ENCODE measurements at regions not wholly inside any gene's neighbourhood (a gene's known extent, or its start where the extent isn't known, plus 50 kb on each side); places are given as distances from the start of the nearest gene placed in this dataset.
"Not testable (repeated sequence)": the region's sequence is repeated elsewhere in the genome, so short reads cannot be mapped to it uniquely, and the experiment has no call there.

DNA sequence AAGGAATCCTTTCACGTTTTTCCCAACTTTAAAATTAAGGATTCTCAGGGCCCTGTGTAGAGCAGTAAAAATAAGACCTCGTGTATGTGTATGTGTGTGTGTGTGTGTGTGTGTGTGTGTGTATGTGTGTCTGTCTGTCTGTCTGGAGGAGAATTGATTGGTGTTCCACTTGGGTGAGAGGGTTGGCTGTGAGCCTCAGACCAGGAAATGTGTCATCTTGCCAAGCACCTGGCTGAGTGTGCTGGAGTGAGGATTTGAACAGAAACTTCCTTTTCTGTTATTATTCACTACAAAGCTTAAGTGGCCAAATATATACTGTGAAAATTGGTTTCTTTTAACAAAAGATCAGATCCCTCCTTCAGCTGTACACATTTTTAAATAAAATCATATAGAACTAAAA, 103.6 kb upstream of the NUDT6 start:
- not testable (repeated sequence) for DNase-seq (ENCODE audit: low read depth)

DNA sequence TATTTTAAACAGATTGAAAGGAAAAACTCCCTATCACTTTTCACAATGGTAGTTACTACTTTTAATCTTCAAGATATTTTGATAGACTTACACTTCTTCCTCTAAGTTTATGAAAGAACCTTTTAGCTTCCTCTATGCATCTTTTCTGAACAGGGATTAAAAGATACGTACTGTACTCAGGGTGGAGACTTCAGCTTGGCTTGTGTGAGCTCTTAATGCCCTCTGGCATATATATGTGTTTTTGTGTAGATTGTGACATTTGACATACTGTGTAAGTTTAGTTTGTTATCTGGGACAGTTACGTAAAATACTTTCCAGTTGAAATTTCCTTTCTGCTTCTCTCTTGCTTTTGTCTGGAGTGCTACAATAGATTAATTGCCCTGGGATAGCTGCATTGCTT, 109.3 kb upstream of the NUDT6 start:
- no peak for DNase-seq (ENCODE audit: low read depth)

DNA sequence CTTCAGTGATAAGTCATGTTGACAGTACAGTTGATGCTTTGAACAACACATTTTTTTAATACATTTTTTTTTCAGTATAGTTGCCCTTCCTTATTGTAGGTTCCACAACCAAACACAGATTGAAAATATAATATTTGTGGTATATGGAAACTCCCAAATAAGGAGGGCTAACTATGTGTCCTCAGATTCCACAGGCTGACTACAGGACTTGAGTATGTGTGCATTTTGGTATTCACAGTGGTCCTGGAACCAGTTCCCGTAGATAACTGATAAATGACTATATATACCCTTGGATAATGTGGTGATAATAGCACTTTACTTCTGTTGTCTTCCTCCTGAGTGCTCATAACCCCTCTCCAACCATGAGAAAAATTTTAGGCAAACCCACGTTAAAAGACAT, 111.6 kb upstream of the NUDT6 start:
- DNase-seq (ENCODE audit: low read depth), result no peak

DNA sequence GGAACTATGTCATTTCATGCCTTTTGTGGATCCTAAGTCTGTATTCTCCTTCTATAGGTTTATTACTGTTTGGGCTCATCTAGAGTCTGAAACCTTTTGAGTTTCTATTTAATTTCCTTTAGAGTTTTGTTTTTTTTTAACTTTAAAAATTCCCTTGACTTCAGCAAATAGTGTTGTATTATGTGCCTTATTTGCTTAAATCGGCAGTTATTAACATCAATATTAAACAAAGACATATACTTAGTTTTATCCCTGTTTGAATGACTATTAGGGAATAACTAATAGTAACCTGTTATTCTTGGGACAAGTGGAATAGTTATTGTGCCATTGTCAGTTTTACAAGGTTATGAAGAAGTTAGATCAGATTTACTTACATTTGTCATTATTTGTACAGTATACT, 112.8 kb upstream of the NUDT6 start:
- DNase-seq (ENCODE audit: low read depth), result no peak

DNA sequence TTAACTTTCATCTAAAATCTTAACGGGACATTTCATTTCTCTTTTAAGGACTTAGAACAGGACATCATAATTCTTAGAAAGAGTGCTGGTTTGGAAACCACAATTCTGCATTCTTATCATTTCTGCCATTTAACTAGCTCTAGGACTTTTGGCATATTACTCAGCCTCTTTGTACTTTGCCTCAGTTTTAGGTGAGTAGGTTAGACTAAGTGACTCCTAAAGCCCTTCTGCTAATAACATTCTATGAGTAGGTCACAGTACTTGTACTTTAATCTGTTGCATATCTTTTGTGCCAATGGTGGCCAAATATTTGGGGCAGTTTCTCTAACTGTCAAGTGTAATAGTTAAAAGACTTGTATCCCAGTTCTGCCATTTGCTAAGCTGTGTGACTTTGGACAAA, 115.4 kb upstream of the NUDT6 start:
- no peak for DNase-seq (ENCODE audit: low read depth)

DNA sequence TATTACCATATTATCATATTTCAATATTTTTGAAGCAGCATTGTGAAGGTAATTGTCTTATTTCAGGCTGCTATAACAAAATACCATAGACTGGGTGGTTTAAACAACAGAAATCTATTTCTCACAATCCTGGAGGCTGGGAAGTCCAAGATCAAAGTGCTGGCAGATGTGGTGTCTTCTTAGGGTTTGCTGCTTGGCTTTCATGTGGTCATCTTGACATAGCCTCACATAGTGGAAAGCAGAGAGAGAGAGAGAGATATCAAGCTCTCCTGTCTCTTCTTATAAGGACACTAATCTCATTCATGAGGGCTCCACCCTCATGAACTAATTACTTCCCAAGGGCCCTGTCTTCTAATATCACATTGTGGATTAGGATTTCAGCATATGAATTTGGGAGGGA, 119.7 kb upstream of the NUDT6 start:
- no peak for DNase-seq (ENCODE audit: low read depth)

DNA sequence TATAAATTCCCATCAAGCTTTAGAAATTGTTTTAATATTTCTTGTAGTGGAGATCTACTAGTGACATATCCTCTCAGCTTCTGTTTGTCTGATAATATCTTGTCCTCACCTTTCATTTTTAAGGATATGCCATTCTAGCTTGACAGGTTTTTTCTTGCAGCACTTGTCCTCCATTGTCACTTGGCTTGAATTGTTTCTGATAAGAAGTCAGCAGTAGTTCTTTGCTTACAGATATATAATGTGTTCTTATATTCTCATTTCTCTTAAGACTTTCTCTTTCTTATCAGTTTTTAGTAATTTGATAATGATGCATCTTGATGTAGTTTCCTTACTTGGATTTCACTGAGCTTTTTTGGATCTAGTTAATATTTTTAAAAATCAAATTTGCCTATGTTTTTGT, 120.6 kb upstream of the NUDT6 start:
- no peak for DNase-seq (ENCODE audit: low read depth)

DNA sequence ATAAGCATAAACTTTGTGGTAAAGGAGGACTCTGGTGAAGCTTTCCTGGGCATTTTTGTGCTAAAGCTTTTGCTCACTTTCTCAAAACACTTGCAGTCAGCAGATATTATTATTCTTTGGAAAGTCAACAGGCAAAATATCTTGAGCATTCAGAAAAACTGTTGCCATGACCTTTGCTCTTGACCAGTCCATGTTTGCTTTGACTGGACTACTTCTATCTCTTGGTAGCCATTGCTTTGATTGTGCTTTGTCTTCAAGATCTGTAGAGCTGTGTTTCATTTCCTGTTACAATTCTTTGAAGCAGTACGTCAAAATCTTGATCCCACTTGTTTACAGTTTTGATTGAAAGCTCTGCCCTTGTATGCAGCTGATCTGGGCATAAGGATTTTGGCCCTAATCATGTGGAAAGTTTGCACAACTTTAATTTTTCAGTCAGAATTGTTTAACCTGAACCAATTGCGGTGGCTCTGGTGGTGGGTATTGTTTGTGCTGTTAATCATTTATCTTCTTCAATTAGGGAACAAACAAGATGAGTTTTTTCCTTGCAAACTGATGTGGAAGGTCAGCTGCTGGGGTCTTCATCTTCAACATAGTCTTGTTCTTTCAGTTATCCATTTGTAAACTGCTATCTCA, 121.5 kb upstream of the NUDT6 start:
- DNase-seq (ENCODE audit: low read depth), result no peak

DNA sequence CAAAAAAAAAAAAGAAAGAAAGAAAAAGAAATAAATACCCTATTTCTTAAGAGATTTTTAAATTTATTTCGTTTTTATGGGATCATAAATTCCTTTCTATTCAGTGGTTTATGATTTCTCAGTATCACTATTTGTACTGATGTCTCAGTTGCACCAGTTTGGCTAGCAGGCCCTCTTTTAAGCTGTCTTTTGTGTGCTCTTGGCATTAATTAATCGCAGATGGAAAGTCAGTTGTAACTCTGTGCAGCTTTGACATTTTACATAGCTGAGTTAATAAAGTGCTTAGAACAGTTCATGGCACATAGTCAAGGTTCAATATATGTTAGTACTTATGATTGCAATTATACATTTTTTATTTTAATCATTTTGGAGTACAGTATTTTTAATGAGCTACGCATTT, 123.7 kb upstream of the NUDT6 start:
- DNase-seq (ENCODE audit: low read depth), result peak; percentile 4

DNA sequence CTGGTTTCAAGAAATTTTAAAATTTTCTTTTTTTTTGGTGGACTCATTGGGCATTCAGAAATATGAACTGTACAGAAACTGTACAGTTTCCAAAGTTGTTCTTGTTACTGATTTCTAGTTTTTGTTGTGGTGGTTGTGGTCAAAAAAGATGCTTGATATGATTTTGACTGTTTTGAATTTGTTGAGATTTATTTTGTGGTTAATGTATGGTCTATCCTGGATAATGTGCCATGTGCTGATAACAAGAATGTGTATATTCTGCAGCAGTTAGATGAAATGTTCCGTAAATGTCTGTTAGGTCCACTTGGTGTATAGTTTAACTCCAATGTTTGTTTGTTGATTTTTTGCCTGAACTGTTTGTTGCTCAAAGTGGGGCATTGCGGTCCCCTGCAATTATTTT, 127.6 kb upstream of the NUDT6 start:
- no peak for DNase-seq (ENCODE audit: low read depth)

DNA sequence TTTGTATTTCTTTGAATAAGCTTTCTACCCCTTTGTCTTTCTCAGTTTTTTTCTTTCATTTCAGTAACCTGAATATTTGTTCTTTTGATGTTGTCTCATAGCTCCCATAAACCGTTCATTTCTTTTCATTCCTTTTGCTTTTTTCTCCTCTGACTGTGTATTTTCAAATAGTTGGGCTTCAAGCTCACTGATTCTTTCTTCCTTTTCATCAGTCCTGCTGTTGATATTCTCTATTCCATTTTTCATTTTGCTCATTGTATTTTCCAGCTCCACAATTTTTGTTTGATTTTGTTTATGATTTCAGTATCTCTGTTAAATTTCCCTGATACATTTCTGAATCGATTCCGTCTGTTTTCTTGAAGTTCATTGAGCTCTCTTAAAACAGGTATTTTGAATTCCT, 129.6 kb upstream of the NUDT6 start:
- no peak for DNase-seq (ENCODE audit: low read depth)

DNA sequence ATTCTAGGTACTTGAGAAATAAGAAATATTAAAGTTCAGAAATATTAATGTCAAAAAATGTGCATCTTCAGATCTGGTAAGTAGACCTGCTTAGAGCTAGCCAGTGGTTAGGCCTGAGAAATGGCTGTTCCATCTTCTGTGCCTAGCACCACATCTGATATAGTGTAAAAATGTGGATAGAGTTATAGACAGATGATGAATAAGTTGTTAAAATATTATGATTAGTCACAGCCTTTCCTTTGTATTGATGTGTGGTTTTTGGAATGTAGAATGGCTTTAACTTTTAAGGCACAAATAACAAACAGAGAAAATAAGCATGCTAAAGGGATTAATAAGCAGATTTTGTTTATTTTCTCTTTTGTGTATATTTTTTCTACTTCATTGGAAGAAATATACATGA, 133.5 kb upstream of the NUDT6 start:
- peak; percentile 3 for DNase-seq (ENCODE audit: low read depth)

DNA sequence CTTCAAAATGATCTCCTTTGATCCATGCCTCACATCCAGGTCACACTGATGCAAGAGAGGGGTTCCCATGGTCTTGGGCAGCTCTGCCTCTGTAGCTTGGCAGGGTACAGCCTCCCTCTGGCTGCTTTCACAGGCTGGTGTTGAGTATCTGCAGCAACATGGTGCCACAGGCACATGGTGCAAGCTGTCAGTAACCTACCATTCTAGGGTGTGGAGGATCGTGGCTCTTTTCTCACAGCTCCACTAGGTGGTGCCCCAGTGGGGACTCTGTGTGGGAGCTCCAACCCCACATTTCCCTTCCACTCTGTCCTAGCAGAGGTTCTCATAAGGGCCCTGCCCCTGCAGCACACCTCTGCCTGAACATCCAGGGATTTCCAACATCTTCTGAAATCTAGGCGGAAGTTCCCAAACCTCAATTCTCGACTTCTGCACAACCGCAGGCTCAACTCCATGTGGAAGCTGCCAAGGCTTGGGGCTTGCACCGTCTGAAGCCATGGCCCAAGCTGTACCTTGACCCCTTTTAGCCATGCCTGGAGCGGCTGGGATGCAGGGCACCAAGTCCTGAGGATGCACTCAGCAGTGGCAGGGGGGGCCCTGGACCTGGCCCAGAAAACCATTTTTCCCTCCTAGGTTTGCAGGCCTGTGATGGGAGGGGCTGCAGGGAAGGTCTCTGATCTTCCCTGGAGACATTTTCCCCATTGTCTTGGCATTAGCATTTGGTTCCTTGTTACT, 137.8 kb upstream of the NUDT6 start:
- no peak for DNase-seq (ENCODE audit: low read depth)

DNA sequence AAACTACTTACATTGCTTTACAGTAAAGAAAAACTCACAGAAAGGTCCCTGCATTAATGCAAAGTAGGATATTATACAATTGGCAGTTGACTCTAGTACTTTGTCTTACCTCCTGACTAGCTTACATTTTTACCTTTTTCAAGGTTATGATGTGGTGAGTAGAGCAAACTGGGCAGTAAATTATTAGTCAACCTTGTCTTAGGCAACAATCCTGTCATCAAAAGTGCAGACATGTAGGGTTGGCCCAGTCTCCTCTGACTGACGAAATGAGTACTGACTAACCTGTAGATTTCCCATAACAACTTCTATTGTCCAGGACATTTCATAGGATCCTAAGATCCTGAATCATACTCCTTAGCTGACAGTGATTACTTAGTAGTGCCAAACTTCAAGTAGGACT, 142.0 kb upstream of the NUDT6 start:
- peak; percentile 15 for DNase-seq (ENCODE audit: low read depth)

DNA sequence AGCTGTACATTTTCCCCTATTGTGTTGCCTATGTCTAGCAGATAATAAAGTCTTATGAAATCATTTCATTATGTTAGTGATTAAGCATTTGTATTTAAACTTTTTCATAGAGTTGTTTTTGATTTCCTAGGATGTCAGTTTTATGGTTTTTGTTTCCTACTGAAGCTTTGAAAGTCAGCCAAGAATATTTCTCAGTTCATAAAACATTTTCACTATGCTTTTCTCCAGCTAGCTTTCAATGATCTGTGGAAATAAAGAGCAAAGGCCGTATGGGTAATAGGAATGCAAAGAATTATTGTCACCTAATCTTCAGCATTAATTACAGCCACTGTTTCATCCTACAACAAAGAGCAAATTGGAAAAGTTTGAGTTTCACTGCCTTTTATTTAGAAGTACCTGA, 145.7 kb upstream of the NUDT6 start:
- DNase-seq (ENCODE audit: low read depth), result peak; percentile 12

DNA sequence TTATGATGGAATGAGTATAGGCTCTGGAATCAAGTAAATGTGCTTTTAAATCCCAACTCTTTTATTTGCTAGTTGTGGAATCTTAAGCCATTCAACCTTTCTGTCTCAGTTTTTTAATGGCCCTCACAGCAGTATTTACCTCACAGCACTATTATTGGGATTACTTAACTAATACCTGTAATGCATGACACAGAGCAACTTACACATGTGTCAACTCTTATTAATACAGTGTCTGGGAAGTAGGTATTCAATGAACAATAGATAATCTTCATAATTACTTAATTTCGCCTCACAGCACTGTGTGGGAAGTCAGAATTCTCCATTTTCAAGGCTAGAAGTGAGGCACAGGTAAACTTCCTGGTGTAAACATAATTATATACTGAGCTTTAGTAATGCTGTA, 149.7 kb upstream of the NUDT6 start:
- DNase-seq (ENCODE audit: low read depth), result no peak

DNA sequence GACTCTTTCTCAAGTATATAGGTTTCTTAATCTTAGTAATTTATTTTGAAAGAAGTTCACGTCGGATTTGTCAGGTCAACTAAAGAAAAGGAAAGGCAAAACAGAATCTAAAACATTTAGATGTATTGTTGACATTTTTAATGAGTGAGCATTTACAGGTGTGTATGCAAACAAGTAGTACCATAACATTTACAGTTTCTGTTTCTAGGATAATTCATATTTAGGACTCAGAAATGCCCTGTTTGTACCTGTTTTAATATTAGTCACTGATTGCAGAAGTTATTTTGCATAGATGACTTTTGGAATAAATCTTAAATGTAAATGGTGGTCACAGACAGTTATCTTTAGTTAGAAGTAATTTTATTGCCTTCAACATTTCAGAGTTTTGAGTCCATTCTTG, 151.3 kb upstream of the NUDT6 start:
- DNase-seq (ENCODE audit: low read depth), result no peak

DNA sequence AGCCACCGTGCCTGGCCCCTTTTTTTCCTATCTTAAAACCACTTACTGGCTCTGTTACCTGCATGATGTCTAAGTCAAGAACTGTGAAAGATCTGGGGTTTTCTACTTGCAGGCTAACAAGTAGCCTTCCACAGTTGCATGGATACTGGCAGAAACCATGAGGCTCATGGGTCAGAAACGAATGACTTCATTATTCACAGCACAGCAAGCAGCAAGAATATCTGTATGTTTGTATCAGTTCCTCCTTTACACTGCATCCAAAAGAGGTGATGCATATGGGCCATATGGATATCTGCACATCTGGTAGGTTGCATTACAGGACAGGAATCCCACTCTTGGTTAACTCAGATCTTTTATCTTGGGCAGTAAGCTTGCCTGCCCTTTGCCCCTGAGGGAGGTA, 154.9 kb upstream of the NUDT6 start:
- DNase-seq (ENCODE audit: low read depth), result no peak

DNA sequence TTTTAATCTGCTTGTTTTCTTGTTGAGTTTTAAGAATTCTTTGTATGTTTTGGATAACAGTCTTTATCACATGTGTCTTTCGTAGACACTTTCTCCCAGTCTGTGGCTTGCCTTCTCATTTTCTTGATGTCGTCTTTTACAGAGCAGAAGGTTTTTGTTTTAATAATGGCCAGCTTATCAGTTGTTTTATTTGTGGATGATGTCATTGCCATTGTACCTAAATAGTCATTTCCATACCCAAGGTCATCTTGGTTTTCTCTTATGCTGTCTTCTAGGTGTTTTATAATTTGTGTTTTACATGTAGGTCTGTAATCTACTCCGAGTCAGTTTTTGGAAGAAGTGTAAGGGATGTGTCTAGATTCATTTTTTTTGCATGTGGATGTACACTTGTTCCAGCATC, 159.6 kb upstream of the NUDT6 start:
- no peak for DNase-seq (ENCODE audit: low read depth)

DNA sequence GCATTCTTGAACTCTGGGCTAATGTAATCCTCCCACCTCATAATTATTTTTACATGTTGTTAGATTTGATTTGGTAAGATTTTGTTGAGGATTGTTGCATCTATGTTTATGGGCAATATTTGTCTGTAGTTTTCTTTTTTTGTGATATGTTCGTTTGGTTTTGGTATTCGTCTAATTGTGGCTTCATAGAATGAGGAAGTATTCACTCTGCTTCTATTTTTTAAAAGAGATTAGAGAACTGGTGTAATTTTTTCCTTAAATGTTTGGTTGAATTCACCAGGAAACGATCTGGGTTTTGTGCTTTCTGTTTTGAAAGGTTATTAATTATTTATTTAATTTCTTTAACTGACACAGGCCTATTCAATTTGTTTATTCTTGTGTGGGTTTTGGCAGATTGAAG, 161.2 kb upstream of the NUDT6 start:
- DNase-seq (ENCODE audit: low read depth), result no peak

DNA sequence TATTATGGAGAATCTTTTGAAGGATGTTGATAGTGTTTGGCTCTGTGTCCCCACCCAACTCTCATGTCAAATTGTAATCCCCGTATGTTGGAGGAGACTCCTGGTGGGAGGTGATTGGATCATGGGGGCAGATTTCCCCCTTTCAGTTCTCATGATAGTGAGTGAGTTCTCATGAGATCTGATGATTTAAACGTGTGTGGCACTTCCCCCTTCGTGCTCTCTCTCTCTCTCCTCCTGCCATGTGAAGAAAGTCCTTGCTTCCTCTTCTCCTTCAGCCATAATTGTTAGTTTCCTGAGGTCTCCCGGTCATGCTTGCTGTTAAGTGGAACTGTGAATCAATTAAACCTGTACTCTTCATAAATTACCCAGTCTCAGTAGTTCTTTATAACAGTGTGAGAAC, 166.1 kb upstream of the NUDT6 start:
- DNase-seq (ENCODE audit: low read depth), result no peak

DNA sequence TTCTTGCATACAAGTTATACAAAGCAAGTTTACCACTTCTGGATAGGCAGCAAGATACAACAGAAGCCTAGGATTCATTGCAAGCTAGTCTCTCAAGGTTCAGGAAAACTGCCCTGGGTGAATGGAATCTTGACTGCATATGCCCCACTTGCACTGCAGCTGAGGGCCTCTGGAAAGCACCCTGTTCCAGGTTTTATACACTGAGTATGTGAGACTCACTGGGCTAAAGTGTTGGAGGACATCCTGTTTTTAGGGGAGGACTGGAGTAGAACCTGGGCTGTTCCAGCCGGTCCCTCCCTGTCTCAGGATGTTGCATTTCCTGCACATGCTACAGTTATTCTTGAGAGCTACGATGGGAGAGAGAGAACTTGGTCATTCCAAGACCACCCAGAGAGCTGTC, 168.5 kb upstream of the NUDT6 start:
- no peak for DNase-seq (ENCODE audit: low read depth)

DNA sequence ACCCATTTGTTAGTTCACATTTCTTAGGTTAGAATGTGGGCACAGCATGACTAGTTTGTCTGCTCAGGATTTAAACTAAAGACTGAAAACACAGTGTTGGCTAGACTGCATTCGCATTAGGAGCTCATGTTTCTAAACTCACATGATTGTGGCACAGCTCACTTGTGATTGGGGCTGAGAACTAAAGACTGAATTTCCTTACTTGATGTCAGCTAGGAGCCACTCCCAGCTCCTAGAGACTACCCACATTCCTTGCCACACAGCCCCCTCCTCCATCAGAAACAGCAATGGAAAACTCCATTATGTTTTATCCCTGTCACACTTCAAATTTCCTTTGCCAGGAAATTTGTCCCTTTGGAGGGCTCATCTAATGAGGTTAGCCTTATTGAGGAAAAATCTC, 170.2 kb upstream of the NUDT6 start:
- DNase-seq (ENCODE audit: low read depth), result no peak

DNA sequence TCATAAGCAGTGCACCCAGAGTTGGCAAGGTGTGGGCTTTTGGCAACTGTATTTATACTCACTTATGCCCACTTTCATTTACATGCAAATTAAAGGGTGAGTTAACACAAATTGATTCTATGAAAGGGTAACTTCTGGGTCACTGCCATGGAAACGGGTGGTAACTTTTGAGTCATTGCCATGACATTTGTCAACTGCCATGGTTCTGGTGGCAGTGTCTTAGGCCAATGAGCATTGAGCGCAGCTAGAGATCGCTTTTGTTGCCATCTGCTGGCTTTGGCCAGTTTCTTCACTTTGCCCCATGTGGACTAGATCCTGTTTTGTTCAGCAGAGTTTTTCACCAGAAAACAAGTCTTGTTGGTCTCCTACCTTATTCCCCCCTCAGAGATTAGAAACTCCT, 170.8 kb upstream of the NUDT6 start:
- DNase-seq (ENCODE audit: low read depth), result no peak

Measured in GM04504 (cell line).